Endothelial cell of umbilical vein (primary cell): ENCODE measurements at regions not wholly inside any gene's neighbourhood (a gene's known extent, or its start where the extent isn't known, plus 50 kb on each side); places are given as distances from the start of the nearest gene placed in this dataset.

ENCODE experiments used
- BruUV-seq: library from RNA; stranded (reverse); fragments of 400-500 nt; replicated peaks from 2 replicates; lab custom pipeline; 2021; lab: Mats Ljungman, UMichigan
- CTCF ChIA-PET: fragments of 300-600, 350-600 bp; sonication (Branson Sonifier 250); formaldehyde crosslinking; loops from one replicate; lab custom pipeline; 2021; ENCODE audit warnings: antibody characterized with exemption, inconsistent platforms; lab: Charles Lee
- POLR2A ChIA-PET: fragments of 300-600, 350-600 bp; sonication (Branson Sonifier 250); formaldehyde crosslinking; loops from one replicate; lab custom pipeline; 2021; ENCODE audit warnings: antibody characterized with exemption, inconsistent platforms; lab: Charles Lee
- DNase-seq: peaks from one replicate; pipeline ENCODE4 v3.0.0-alpha.2; 2011; ENCODE audit warnings: low read depth, low spot score
- FAIRE-seq: peaks from 2 replicates; lab custom pipeline; 2011; peaks lifted over from hg19 to GRCh38; lab: Jason Lieb, UNC
- H2AFZ ChIP-seq: 2 replicates; pipeline ENCODE4 v1.6.0; 2012; ENCODE audit warnings: low read depth, low read length, control low read depth, inconsistent platforms
- H3K27ac ChIP-seq: 2 replicates; pipeline ENCODE4 v1.5.1; 2011; ENCODE audit warnings: low read depth, mild to moderate bottlenecking, control low read depth, low read length, moderate library complexity; ENCODE audit not compliant: insufficient read depth
- H3K27me3 ChIP-seq, 2 experiments: 2 replicates each; pipeline versions ENCODE4 v1.6.0 to v1.6.1; 2011; ENCODE audit warnings: low read length in 2 of 2, mixed read lengths in 1 of 2; ENCODE audit not compliant: control insufficient read depth in 2 of 2, insufficient read depth in 2 of 2
- H3K36me3 ChIP-seq, 2 experiments: 2 replicates in 1 of 2; 3 replicates in 1 of 2; pipeline ENCODE4 v1.5.1; 2011; ENCODE audit warnings: low read length in 2 of 2, mild to moderate bottlenecking in 1 of 2, moderate library complexity in 1 of 2; ENCODE audit not compliant: control insufficient read depth in 2 of 2, insufficient read depth in 2 of 2; ENCODE audit errors: extremely low read depth in 1 of 2
- H3K4me1 ChIP-seq: 3 replicates; pipeline ENCODE4 v1.5.1; 2011; ENCODE audit warnings: mild to moderate bottlenecking, low read length; ENCODE audit not compliant: control insufficient read depth, insufficient read depth; ENCODE audit errors: extremely low read depth
- H3K4me2 ChIP-seq: 2 replicates; pipeline ENCODE4 v1.6.1; 2011; ENCODE audit warnings: low read length, control low read depth, mixed read lengths; ENCODE audit not compliant: insufficient read depth
- H3K4me3 ChIP-seq, 3 experiments: fragments of 200-600 bp in 1 of 3; sonication (generic), shearing (Covaris generic) in 1 of 3; replicated peaks in 1 of 3; 2 replicates each; pipeline ENCODE4 v1.5.1; 2011 to 2016; ENCODE audit warnings: control low read depth in 3 of 3, low read length in 3 of 3, mild to moderate bottlenecking in 2 of 3, inconsistent platforms in 1 of 3, low read depth in 1 of 3, moderate library complexity in 1 of 3; ENCODE audit not compliant: insufficient read depth in 1 of 3
- H3K79me2 ChIP-seq: 2 replicates; pipeline ENCODE4 v1.6.0; 2012; ENCODE audit warnings: low read length, inconsistent platforms; ENCODE audit not compliant: control insufficient read depth, insufficient read depth
- H3K9ac ChIP-seq: replicated peaks from 2 replicates; pipeline ENCODE3; 2011; ENCODE audit warnings: low read length, control low read depth; ENCODE audit not compliant: insufficient read depth; ENCODE audit errors: extremely low read depth
- H3K9me1 ChIP-seq: replicated peaks from 3 replicates; pipeline ENCODE4 v1.6.0; 2011; ENCODE audit warnings: mild to moderate bottlenecking, low read length; ENCODE audit not compliant: control insufficient read depth, insufficient read depth; ENCODE audit errors: extremely low read depth
- H3K9me3 ChIP-seq: replicated peaks from 2 replicates; pipeline ENCODE4 v1.5.1; 2012; ENCODE audit warnings: low read length, inconsistent platforms; ENCODE audit not compliant: control insufficient read depth, insufficient read depth
- H4K20me1 ChIP-seq: replicated peaks from 2 replicates; pipeline ENCODE3; 2011; ENCODE audit warnings: mild to moderate bottlenecking, low read length; ENCODE audit not compliant: control insufficient read depth, insufficient read depth; ENCODE audit errors: extremely low read depth
- CTCF ChIP-seq, 2 donors: IDR thresholded peaks; 1 replicate in 1 of 2; 2 replicates in 1 of 2; pipeline ENCODE4 v1.5.1; 2011; ENCODE audit warnings: low read length in 2 of 2, mild to moderate bottlenecking in 2 of 2, moderate library complexity in 2 of 2, control low read depth in 1 of 2, inconsistent platforms in 1 of 2, low read depth in 1 of 2; ENCODE audit not compliant: insufficient read depth in 1 of 2; ENCODE audit errors: extremely low read depth in 1 of 2
- FOS ChIP-seq: IDR thresholded peaks from 2 replicates; pipeline ENCODE4 v1.6.1; 2011; ENCODE audit warnings: mild to moderate bottlenecking, low read length, moderate library complexity, borderline replicate concordance; ENCODE audit not compliant: insufficient read depth
- GATA2 ChIP-seq: IDR thresholded peaks from 2 replicates; pipeline ENCODE4 v1.7.0; 2011; ENCODE audit warnings: low read depth, mild to moderate bottlenecking, moderate library complexity, mixed read lengths, low read length; ENCODE audit not compliant: insufficient read length, insufficient read depth
- JUN ChIP-seq: IDR thresholded peaks from 2 replicates; pipeline ENCODE4 v1.6.1; 2011; ENCODE audit warnings: borderline replicate concordance, low read depth; ENCODE audit not compliant: insufficient read length, insufficient read depth
- MAX ChIP-seq: IDR thresholded peaks from 2 replicates; pipeline ENCODE4 v1.6.1; 2011; ENCODE audit not compliant: insufficient read depth, insufficient read length
- POLR2A ChIP-seq: IDR thresholded peaks from 2 replicates; pipeline ENCODE4 v1.6.1; 2012; ENCODE audit warnings: low read depth, mild to moderate bottlenecking, control low read depth, low read length
- dilution Hi-C: fragments of 300-500 bp; cut with MboI; formaldehyde crosslinking; loops from one replicate; pipeline ENCODE4 v1.15.0; 2019; ENCODE audit warnings: low sequenced_read_pairs; ENCODE audit not compliant: extremely low pct_ligation_motif_present
- intact Hi-C: fragments of 100-400 bp; cut with micrococcal nuclease; formaldehyde crosslinking; loops from one replicate; pipeline ENCODE4 v1.10.0; 2022

GRCh38 chr3:139198186-139198585 lies 145.6 kb upstream of the MRPS22 start:
- Histone ChIP-seq H3K4me3 (no peak overlapping the region), H3K27me3 (no peaks in the 10 kb centered on the region), H3K9me3 (no peaks in the 10 kb centered on the region), H3K36me3 (no peaks in the 10 kb centered on the region), H3K9ac (no peak overlapping the region), H3K4me2 (no peak overlapping the region), H4K20me1 (no peaks in the 10 kb centered on the region), H3K79me2 (no peaks in the 10 kb centered on the region), H3K27ac (no peak overlapping the region), H2AFZ (no peak overlapping the region), H3K4me1 (no peaks in the 10 kb centered on the region), H3K9me1 (no peaks in the 10 kb centered on the region)
- no peak for TF ChIP-seq MAX
- no peak for TF ChIP-seq GATA2
- TF ChIP-seq POLR2A = no peak
- no peak for TF ChIP-seq JUN
- TF ChIP-seq FOS = no peak
- TF ChIP-seq CTCF (IDR thresholded peaks at IDR 0.05; ENCODE audit: extremely low read depth in 1 of 2, insufficient read depth in 1 of 2, low read depth in 1 of 2, low read length in 2 of 2) = no peak
- no TSS peak for BruUV-seq
- CTCF ChIA-PET = no interaction called here
- dilution Hi-C loops = no loop called here
- no peak for FAIRE-seq
- intact Hi-C loops = no loop called here
- POLR2A ChIA-PET = no interaction called here
- DNase-seq = no peak

GRCh38 chr3:139198929-139199328 lies 144.9 kb upstream of the MRPS22 start:
- no peak overlapping the region for H3K9ac ChIP-seq
- no peaks in the 10 kb centered on the region for H3K4me1 ChIP-seq
- FAIRE-seq (no peak), DNase-seq (no peak)
- H2AFZ ChIP-seq = no peak overlapping the region
- no peaks in the 10 kb centered on the region for H4K20me1 ChIP-seq
- H3K9me3 ChIP-seq = no peaks in the 10 kb centered on the region
- H3K27ac ChIP-seq = no peak overlapping the region
- intact Hi-C loops (no loop called here), dilution Hi-C loops (no loop called here)
- no peak overlapping the region for H3K4me3 ChIP-seq
- ChIA-PET POLR2A (no interaction called here), CTCF (no interaction called here)
- no TSS peak for BruUV-seq
- no peaks in the 10 kb centered on the region for H3K36me3 ChIP-seq
- no peaks in the 10 kb centered on the region for H3K79me2 ChIP-seq
- no peaks in the 10 kb centered on the region for H3K9me1 ChIP-seq
- no peaks in the 10 kb centered on the region for H3K27me3 ChIP-seq
- no peak for TF ChIP-seq MAX
- no peak for TF ChIP-seq POLR2A
- no peak for TF ChIP-seq GATA2
- no peak for TF ChIP-seq FOS
- no peak overlapping the region for H3K4me2 ChIP-seq
